K562 (cell line): ENCODE measurements at regions not wholly inside any gene's neighbourhood (a gene's known extent, or its start where the extent isn't known, plus 50 kb on each side); places are given as distances from the start of the nearest gene placed in this dataset.

Source experiments
- ARID4B ChIP-seq: sonication (generic); formaldehyde crosslinking; IDR thresholded peaks from 2 replicates; pipeline ENCODE4 v1.8.0; 2022; ENCODE audit warnings: mild to moderate bottlenecking, missing genetic modification reagents
- BCL6 ChIP-seq: fragments of 250-450 bp; sonication (Bioruptor Pico); IDR thresholded peaks from 2 replicates; pipeline ENCODE4 v1.4.0; 2020
- CTCF ChIP-seq, 3 experiments: IDR thresholded peaks in 2 of 3; conservative IDR thresholded peaks in 1 of 3; 2 replicates each; pipeline ENCODE4 v1.5.1; 2011 to 2012; ENCODE audit warnings: low read length in 3 of 3, mild to moderate bottlenecking in 3 of 3, control low read depth in 2 of 3, improper control_type of control experiment in 1 of 3, inconsistent platforms in 1 of 3, low read depth in 1 of 3, mixed read lengths in 1 of 3, moderate library complexity in 1 of 3; ENCODE audit not compliant: insufficient read depth in 2 of 3
- ELF1 ChIP-seq: fragments of 200-800 bp; sonication (Bioruptor generic); IDR thresholded peaks from 2 replicates; pipeline ENCODE4 v1.6.1; 2016; ENCODE audit warnings: missing genetic modification characterization, missing compliant biosample characterization
- ELK1 ChIP-seq: sonication (generic); formaldehyde crosslinking; IDR thresholded peaks from 2 replicates; pipeline ENCODE4 v1.8.1; 2022; ENCODE audit warnings: missing genetic modification reagents
- MEF2A ChIP-seq: IDR thresholded peaks from 2 replicates; pipeline ENCODE4 v1.6.1; 2011; ENCODE audit warnings: low read depth, mild to moderate bottlenecking, low read length, moderate library complexity; ENCODE audit not compliant: control insufficient read depth
- ZBTB40 ChIP-seq, 2 experiments: fragments of 450-650 bp in 1 of 2; sonication (generic) in 1 of 2; formaldehyde crosslinking in 1 of 2; IDR thresholded peaks; 2 replicates each; pipeline versions ENCODE4 v1.7.1 to v1.9.0; 2016 to 2022; ENCODE audit warnings: inconsistent platforms in 1 of 2, mild to moderate bottlenecking in 1 of 2, missing genetic modification reagents in 1 of 2

- no peak for TF ChIP-seq ZBTB40 (IDR thresholded peaks at IDR 0.05)
- TF ChIP-seq ZBTB40 (CRISPR knock-in tag; IDR thresholded peaks at IDR 0.05), result no peak
- TF ChIP-seq ARID4B (CRISPR knock-in tag), result no peak
- TF ChIP-seq CTCF (IDR thresholded peaks at IDR 0.05 in 2 of 3, conservative IDR thresholded peaks at IDR 0.05 in 1 of 3; ENCODE audit: insufficient read depth in 2 of 3, low read depth in 1 of 3, low read length in 3 of 3), result no peak
- no peak for TF ChIP-seq BCL6
- no peak for TF ChIP-seq ELK1 (CRISPR knock-in tag)
- no peak for TF ChIP-seq ELF1 (tag)
- TF ChIP-seq MEF2A, result no peak
Measured at GRCh38 chr6:14412026-14412425, 294.5 kb downstream of the CD83 start.
